Stimulated activated effector memory CD8-positive, alpha-beta T cell treated with anti-CD3 and anti-CD28 coated beads, Interleukin-12 subunit alpha, Interleukin-12 subunit beta, amount 100 ng/mL, for 72 hours (primary cell): ENCODE measurements at regions not wholly inside any gene's neighbourhood (a gene's known extent, or its start where the extent isn't known, plus 50 kb on each side); places are given as distances from the start of the nearest gene placed in this dataset.

ENCODE experiments used
- ATAC-seq: fragments of 150-1000 bp; cut with Tn5 transposase; 2 replicates; pipeline ENCODE4 v1.10.0; 2021
- DNase-seq, 2 donors: peaks; one replicate each; pipeline ENCODE4 v3.0.0; 2021 to 2022; ENCODE audit warnings: low spot score in 2 of 2
- H3K27ac Mint-ChIP-seq: one replicate; pipeline ENCODE4 v1.8.0; 2022; ENCODE audit warnings: mild to moderate bottlenecking, mixed read lengths
- H3K36me3 Mint-ChIP-seq: one replicate; pipeline ENCODE4 v1.8.0; 2022; ENCODE audit warnings: mild to moderate bottlenecking, mixed read lengths
- H3K4me1 Mint-ChIP-seq: one replicate; pipeline ENCODE4 v1.8.0; 2022; ENCODE audit warnings: mixed read lengths
- H3K4me3 Mint-ChIP-seq: one replicate; pipeline ENCODE4 v1.8.0; 2022; ENCODE audit warnings: mild to moderate bottlenecking, mixed read lengths
- H3K9me3 Mint-ChIP-seq: one replicate; pipeline ENCODE4 v1.8.0; 2022; ENCODE audit warnings: mixed read lengths

- DNase-seq, result no peak
- no peak for ATAC-seq
- H3K4me1 Mint-ChIP-seq, result no peaks in the 10 kb centered on the region
- H3K9me3 Mint-ChIP-seq, result peaks cover 8% of the 10 kb centered on the region
- no peak overlapping the region for H3K4me3 Mint-ChIP-seq
- H3K27ac Mint-ChIP-seq, result no peak overlapping the region
- no peaks in the 10 kb centered on the region for H3K36me3 Mint-ChIP-seq
Observed at GRCh38 chr5:4765411-4765810, 374.7 kb upstream of the ADAMTS16 start.

GRCh38 chr5:4766101-4766500, 374.0 kb upstream of the ADAMTS16 start:
- H3K36me3 Mint-ChIP-seq, result no peaks in the 10 kb centered on the region
- ATAC-seq, result no peak

GRCh38 chr5:4772591-4772990, 367.5 kb upstream of the ADAMTS16 start:
- H3K4me3 Mint-ChIP-seq, result no peak overlapping the region
- H3K4me1 Mint-ChIP-seq, result no peaks in the 10 kb centered on the region
- H3K27ac Mint-ChIP-seq, result no peak overlapping the region
- ATAC-seq (no peak), DNase-seq (no peak)
- H3K36me3 Mint-ChIP-seq, result no peaks in the 10 kb centered on the region
- H3K9me3 Mint-ChIP-seq, result peaks cover 13% of the 10 kb centered on the region

More at GRCh38 chr5:4766101-4766500, 374.0 kb upstream of the ADAMTS16 start:
- no peak for DNase-seq
- H3K4me3 Mint-ChIP-seq, result no peak overlapping the region
- no peak overlapping the region for H3K27ac Mint-ChIP-seq
- H3K4me1 Mint-ChIP-seq, result no peaks in the 10 kb centered on the region
- H3K9me3 Mint-ChIP-seq, result peaks cover 10% of the 10 kb centered on the region

DNA sequence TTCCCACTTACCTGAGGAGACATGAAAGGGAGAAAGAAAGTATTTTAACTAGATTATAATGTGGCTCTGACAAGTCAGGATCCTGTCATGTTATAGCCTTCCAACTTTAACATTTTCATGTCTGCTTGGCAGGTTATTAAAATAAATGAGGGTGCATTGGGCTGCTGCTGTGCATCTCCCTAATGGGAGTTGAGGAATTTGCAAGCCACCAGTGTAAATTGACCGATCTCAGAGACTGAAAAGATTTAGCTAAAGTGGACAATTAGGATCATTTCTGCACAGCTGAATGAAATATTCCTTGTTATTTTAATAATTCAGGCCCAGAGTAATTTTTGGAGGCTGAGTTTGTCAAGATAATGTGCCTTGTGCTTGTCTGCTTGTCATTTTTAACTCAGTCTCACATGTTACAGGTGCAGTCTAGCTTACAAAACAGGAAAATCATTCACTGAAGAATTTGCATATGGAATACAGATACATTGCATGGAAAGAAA, 366.3 kb upstream of the ADAMTS16 start:
- H3K4me3 Mint-ChIP-seq, result no peak overlapping the region
- peaks cover 13% of the 10 kb centered on the region for H3K9me3 Mint-ChIP-seq
- no peak for ATAC-seq

GRCh38 chr5:4777435-4777834, 362.7 kb upstream of the ADAMTS16 start:
- Mint-ChIP-seq H3K4me3 (no peak overlapping the region), H3K36me3 (no peaks in the 10 kb centered on the region), H3K4me1 (no peaks in the 10 kb centered on the region), H3K9me3 (peaks cover 17% of the 10 kb centered on the region), H3K27ac (no peak overlapping the region)
- no peak for ATAC-seq
- no peak for DNase-seq

More for the DNA sequence above, 366.3 kb upstream of the ADAMTS16 start:
- DNase-seq, result no peak
- no peaks in the 10 kb centered on the region for H3K36me3 Mint-ChIP-seq
- no peak overlapping the region for H3K27ac Mint-ChIP-seq
- no peaks in the 10 kb centered on the region for H3K4me1 Mint-ChIP-seq

GRCh38 chr5:4780633-4781032, 359.5 kb upstream of the ADAMTS16 start:
- no peak for DNase-seq
- no peaks in the 10 kb centered on the region for H3K4me1 Mint-ChIP-seq
- no peak overlapping the region for H3K4me3 Mint-ChIP-seq
- no peak for ATAC-seq
- peaks cover 20% of the 10 kb centered on the region for H3K9me3 Mint-ChIP-seq
- H3K27ac Mint-ChIP-seq, result no peak overlapping the region
- no peaks in the 10 kb centered on the region for H3K36me3 Mint-ChIP-seq

- H3K4me1 Mint-ChIP-seq, result no peaks in the 10 kb centered on the region
- no peaks in the 10 kb centered on the region for H3K36me3 Mint-ChIP-seq
- H3K9me3 Mint-ChIP-seq, result peaks cover 25% of the 10 kb centered on the region
- no peak for DNase-seq
- no peak for ATAC-seq
- H3K27ac Mint-ChIP-seq, result no peak overlapping the region
- no peak overlapping the region for H3K4me3 Mint-ChIP-seq
Observed at GRCh38 chr5:4781299-4781698, 358.8 kb upstream of the ADAMTS16 start.

- DNase-seq (no peak), ATAC-seq (no peak)
- Mint-ChIP-seq H3K4me3 (no peak overlapping the region), H3K9me3 (peaks cover 36% of the 10 kb centered on the region), H3K27ac (no peak overlapping the region), H3K4me1 (no peaks in the 10 kb centered on the region), H3K36me3 (no peaks in the 10 kb centered on the region)
Observed at GRCh38 chr5:4785971-4786370, 354.2 kb upstream of the ADAMTS16 start.

DNA sequence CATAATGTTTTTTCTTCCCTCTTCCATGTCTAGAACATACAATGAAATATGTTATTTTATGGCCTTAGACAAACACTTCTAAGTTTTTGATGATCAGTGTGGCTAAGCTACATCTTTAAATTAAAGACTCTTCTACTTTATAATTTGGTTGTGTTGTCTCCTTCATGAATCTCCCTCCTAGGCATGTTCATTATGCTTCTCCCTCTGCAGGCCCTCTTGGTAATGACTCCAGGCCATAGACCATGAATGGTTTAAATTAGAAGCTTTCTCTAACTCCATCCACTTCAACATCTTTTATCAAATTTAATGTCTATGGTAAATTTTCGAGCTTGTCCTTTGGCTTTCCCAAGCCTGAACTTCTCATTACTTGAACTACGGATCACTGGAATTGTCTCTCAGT, 342.7 kb upstream of the ADAMTS16 start:
- ATAC-seq (no peak), DNase-seq (no peak)
- Mint-ChIP-seq H3K36me3 (no peaks in the 10 kb centered on the region), H3K4me3 (no peak overlapping the region), H3K4me1 (no peaks in the 10 kb centered on the region), H3K9me3 (peaks cover 13% of the 10 kb centered on the region), H3K27ac (no peak overlapping the region)

- ATAC-seq, result no peak
- peaks cover 20% of the 10 kb centered on the region for H3K9me3 Mint-ChIP-seq
- H3K36me3 Mint-ChIP-seq, result no peaks in the 10 kb centered on the region
- no peak overlapping the region for H3K4me3 Mint-ChIP-seq
- no peak for DNase-seq
- H3K27ac Mint-ChIP-seq, result no peak overlapping the region
- no peaks in the 10 kb centered on the region for H3K4me1 Mint-ChIP-seq
Observed at GRCh38 chr5:4802044-4802443, 338.1 kb upstream of the ADAMTS16 start.

DNA sequence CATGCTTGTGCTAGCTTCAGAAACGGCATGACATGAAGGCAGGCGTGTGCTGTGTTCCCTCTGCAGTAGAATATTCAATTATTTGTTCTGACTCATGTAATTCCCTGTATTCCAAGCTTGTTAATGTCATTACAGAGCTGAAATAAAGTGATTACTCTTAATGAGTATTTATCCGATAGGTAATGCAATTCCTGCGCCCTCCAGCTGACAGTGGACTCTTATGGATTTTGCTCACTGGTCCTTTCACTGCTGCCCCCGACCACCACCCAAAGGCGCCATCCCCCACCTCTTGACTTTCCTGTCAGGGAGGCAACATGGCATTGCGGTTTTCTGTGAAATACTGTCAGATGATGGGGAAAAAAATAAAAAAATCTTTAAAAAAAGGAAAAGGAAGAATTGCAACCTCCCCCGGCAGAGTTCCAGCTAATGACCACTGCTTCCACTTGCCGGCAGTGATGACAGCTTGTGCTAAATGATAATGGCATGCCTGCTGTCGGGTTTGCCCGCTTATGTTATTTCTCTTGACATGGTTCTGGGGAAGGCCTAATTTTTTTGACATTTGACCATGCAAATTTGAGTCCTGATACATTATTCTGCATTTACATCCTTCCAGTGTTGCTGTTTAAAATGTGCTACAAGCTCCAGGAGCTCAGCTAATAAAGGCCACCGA, 335.3 kb upstream of the ADAMTS16 start:
- H3K27ac Mint-ChIP-seq, result no peak overlapping the region
- no peaks in the 10 kb centered on the region for H3K4me1 Mint-ChIP-seq
- ATAC-seq (no peak), DNase-seq (no peak)
- H3K9me3 Mint-ChIP-seq, result peaks cover 23% of the 10 kb centered on the region
- no peak overlapping the region for H3K4me3 Mint-ChIP-seq
- H3K36me3 Mint-ChIP-seq, result no peaks in the 10 kb centered on the region

DNA sequence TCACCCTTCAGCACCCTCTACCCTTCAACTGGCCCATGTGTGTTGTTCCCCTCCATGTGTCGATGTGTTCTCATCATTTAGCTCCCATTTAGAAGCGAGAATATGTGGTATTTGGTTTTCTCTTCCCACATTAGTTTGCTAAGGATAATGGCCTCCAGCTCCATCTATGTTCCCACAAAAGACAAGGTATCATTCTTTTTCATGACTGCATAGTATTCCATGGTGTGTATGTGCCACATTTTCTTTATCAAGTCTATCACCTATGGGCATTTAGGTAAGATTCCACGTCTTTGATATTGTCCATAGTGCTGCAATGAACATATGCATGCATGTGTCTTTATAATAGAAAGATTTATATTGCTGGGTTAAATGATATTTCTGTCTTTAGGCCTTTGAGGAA, 325.1 kb upstream of the ADAMTS16 start:
- Mint-ChIP-seq H3K36me3 (no peaks in the 10 kb centered on the region), H3K4me1 (no peaks in the 10 kb centered on the region), H3K27ac (no peak overlapping the region), H3K9me3 (peaks cover 11% of the 10 kb centered on the region), H3K4me3 (no peak overlapping the region)
- ATAC-seq, result no peak
- DNase-seq, result no peak

DNA sequence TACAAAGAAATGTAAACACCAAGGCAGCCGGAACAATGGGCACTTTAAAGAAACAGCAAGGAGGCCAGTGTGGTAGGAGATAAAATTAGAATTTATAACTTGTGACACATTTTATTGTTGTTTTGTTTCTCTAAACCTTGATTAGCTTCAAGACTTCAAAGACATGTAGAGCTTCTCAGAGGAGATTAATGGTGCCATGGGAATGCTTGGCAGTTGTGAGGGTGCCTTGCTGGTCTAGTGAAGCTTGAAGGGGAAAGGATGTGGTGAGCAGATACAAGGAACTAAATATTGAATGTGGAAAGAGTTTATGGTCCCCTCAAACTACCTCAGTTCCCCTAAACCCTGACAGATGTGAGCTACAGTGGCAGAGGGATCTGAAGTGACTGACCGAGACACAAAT, 322.4 kb upstream of the ADAMTS16 start:
- Mint-ChIP-seq H3K27ac (no peak overlapping the region), H3K36me3 (no peaks in the 10 kb centered on the region), H3K9me3 (peaks cover 11% of the 10 kb centered on the region), H3K4me1 (no peaks in the 10 kb centered on the region), H3K4me3 (no peak overlapping the region)
- no peak for ATAC-seq
- DNase-seq, result no peak

GRCh38 chr5:4831325-4831724, 308.8 kb upstream of the ADAMTS16 start:
- Mint-ChIP-seq H3K9me3 (peaks cover 13% of the 10 kb centered on the region), H3K27ac (no peak overlapping the region), H3K4me3 (no peak overlapping the region), H3K4me1 (no peaks in the 10 kb centered on the region), H3K36me3 (no peaks in the 10 kb centered on the region)
- ATAC-seq (no peak), DNase-seq (no peak)

GRCh38 chr5:4832471-4832870, 307.7 kb upstream of the ADAMTS16 start:
- H3K4me1 Mint-ChIP-seq, result no peaks in the 10 kb centered on the region
- H3K4me3 Mint-ChIP-seq, result no peak overlapping the region
- H3K36me3 Mint-ChIP-seq, result no peaks in the 10 kb centered on the region
- no peak overlapping the region for H3K27ac Mint-ChIP-seq
- ATAC-seq (no peak), DNase-seq (no peak)
- H3K9me3 Mint-ChIP-seq, result peaks cover 13% of the 10 kb centered on the region

- H3K4me3 Mint-ChIP-seq, result no peak overlapping the region
Observed at GRCh38 chr5:4833104-4833738, 306.9 kb upstream of the ADAMTS16 start.

More at GRCh38 chr5:4833104-4833738, 306.9 kb upstream of the ADAMTS16 start:
- H3K9me3 Mint-ChIP-seq, result peaks cover 13% of the 10 kb centered on the region
- DNase-seq (no peak), ATAC-seq (no peak)
- no peak overlapping the region for H3K27ac Mint-ChIP-seq
- H3K4me1 Mint-ChIP-seq, result no peaks in the 10 kb centered on the region
- no peaks in the 10 kb centered on the region for H3K36me3 Mint-ChIP-seq
